ENCODE measurements at regions not wholly inside any gene's neighbourhood (a gene's known extent, or its start where the extent isn't known, plus 50 kb on each side); places are given as distances from the start of the nearest gene placed in this dataset.

DNA sequence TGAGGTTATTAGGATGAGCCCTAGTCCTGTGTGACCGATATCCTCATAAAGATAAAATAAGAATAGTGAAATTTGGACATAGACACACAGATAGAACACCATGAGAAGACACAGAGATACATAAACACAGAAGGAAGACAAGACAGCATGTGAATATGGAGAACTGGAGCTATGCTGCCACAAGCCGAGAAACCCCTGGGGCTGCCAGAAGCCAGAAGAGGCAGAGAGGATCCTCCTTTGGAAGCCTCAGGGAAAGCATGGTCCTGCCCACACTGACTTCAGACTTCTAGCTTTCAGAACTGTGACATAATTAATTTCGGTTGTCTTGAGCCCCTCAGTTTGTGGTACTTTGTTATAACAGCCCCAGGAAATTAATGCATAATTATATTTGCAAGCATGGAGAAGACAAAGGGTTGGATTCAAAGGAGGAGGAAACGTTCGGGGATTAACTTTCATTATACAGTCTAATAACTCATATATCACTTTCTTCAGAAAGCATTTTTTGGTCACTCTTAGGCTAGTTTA, 1501.8 kb upstream of the FLRT2 start:
- H3K36me3 ChIP-seq (ENCODE audit: control insufficient read depth, insufficient read depth, low read length): no peaks in the 10 kb centered on the region

GRCh38 chr14:84029246-84029645, 1500.7 kb upstream of the FLRT2 start:
- Histone ChIP-seq H3K4me1 (no peaks in the 10 kb centered on the region), H3K27me3 (ENCODE audit: control insufficient read depth, insufficient read depth, low read length) (no peaks in the 10 kb centered on the region), H3K4me3 (ENCODE audit: low read depth, low read length) (no peak overlapping the region), H3K4me2 (ENCODE audit: low read length) (no peak overlapping the region), H3K9me3 (ENCODE audit: control insufficient read depth, low read length) (no peaks in the 10 kb centered on the region), H3K36me3 (ENCODE audit: control insufficient read depth, insufficient read depth, low read length) (no peaks in the 10 kb centered on the region), H2AFZ (no peak overlapping the region), H3K9ac (no peak overlapping the region), H3K27ac (no peak overlapping the region), H3K79me2 (no peaks in the 10 kb centered on the region)
- no peak for TF ChIP-seq CTCF (IDR thresholded peaks at IDR 0.05)

More for the DNA sequence above, 1501.8 kb upstream of the FLRT2 start:
- Histone ChIP-seq H3K27me3 (ENCODE audit: control insufficient read depth, insufficient read depth, low read length) (no peaks in the 10 kb centered on the region), H2AFZ (no peak overlapping the region), H3K27ac (no peak overlapping the region), H3K4me3 (ENCODE audit: low read depth, low read length) (no peak overlapping the region), H3K4me1 (no peaks in the 10 kb centered on the region), H3K9ac (no peak overlapping the region), H3K9me3 (ENCODE audit: control insufficient read depth, low read length) (no peaks in the 10 kb centered on the region), H3K4me2 (ENCODE audit: low read length) (no peak overlapping the region), H3K79me2 (no peaks in the 10 kb centered on the region)
- no peak for TF ChIP-seq CTCF (IDR thresholded peaks at IDR 0.05)

DNA sequence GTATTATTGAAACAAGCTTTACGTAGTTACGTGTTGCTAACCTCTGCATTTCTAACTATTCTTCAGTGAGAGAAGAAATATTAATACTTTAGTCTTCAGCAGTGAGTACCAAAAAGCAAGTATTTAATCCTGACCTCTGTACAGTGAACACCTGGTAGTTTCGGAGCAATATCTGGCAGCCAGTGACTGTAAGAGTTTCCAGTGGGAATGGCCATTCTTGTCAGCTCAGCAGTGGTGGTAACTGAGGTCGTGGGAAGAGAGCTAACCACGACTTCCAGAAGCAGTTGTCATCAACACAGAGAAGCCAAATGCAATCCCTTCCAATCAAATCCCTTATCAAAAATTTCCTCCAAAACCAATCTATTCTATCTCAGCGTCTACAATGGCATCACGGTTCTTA, 1500.2 kb upstream of the FLRT2 start:
- H3K27ac ChIP-seq: no peak overlapping the region
- no peaks in the 10 kb centered on the region for H3K36me3 ChIP-seq (ENCODE audit: control insufficient read depth, insufficient read depth, low read length)
- H3K4me3 ChIP-seq (ENCODE audit: low read depth, low read length): no peak overlapping the region
- H3K4me2 ChIP-seq (ENCODE audit: low read length): no peak overlapping the region
- no peak overlapping the region for H2AFZ ChIP-seq
- no peaks in the 10 kb centered on the region for H3K79me2 ChIP-seq
- H3K4me1 ChIP-seq: no peaks in the 10 kb centered on the region
- no peaks in the 10 kb centered on the region for H3K9me3 ChIP-seq (ENCODE audit: control insufficient read depth, low read length)
- no peaks in the 10 kb centered on the region for H3K27me3 ChIP-seq (ENCODE audit: control insufficient read depth, insufficient read depth, low read length)
- H3K9ac ChIP-seq: no peak overlapping the region
- no peak for TF ChIP-seq CTCF (IDR thresholded peaks at IDR 0.05)

GRCh38 chr14:84036840-84037239, 1493.1 kb upstream of the FLRT2 start:
- Histone ChIP-seq H3K4me3 (ENCODE audit: low read depth, low read length) (no peak overlapping the region), H2AFZ (no peak overlapping the region), H3K27ac (no peak overlapping the region), H3K27me3 (ENCODE audit: control insufficient read depth, insufficient read depth, low read length) (no peaks in the 10 kb centered on the region), H3K36me3 (ENCODE audit: control insufficient read depth, insufficient read depth, low read length) (no peaks in the 10 kb centered on the region), H3K4me2 (ENCODE audit: low read length) (no peak overlapping the region), H3K79me2 (no peaks in the 10 kb centered on the region), H3K9me3 (ENCODE audit: control insufficient read depth, low read length) (no peaks in the 10 kb centered on the region), H3K9ac (no peak overlapping the region), H3K4me1 (no peaks in the 10 kb centered on the region)
- no peak for TF ChIP-seq CTCF (IDR thresholded peaks at IDR 0.05)

GRCh38 chr14:84037593-84037992, 1492.4 kb upstream of the FLRT2 start:
- Histone ChIP-seq H3K79me2 (no peaks in the 10 kb centered on the region), H3K4me2 (ENCODE audit: low read length) (no peak overlapping the region), H3K27me3 (ENCODE audit: control insufficient read depth, insufficient read depth, low read length) (no peaks in the 10 kb centered on the region), H3K27ac (no peak overlapping the region), H3K9ac (no peak overlapping the region), H3K4me1 (no peaks in the 10 kb centered on the region), H3K36me3 (ENCODE audit: control insufficient read depth, insufficient read depth, low read length) (no peaks in the 10 kb centered on the region), H2AFZ (no peak overlapping the region), H3K4me3 (ENCODE audit: low read depth, low read length) (no peak overlapping the region), H3K9me3 (ENCODE audit: control insufficient read depth, low read length) (no peaks in the 10 kb centered on the region)
- TF ChIP-seq CTCF (IDR thresholded peaks at IDR 0.05): no peak
